ENCODE measurements at regions not wholly inside any gene's neighbourhood (a gene's known extent, or its start where the extent isn't known, plus 50 kb on each side); places are given as distances from the start of the nearest gene placed in this dataset.

DNA sequence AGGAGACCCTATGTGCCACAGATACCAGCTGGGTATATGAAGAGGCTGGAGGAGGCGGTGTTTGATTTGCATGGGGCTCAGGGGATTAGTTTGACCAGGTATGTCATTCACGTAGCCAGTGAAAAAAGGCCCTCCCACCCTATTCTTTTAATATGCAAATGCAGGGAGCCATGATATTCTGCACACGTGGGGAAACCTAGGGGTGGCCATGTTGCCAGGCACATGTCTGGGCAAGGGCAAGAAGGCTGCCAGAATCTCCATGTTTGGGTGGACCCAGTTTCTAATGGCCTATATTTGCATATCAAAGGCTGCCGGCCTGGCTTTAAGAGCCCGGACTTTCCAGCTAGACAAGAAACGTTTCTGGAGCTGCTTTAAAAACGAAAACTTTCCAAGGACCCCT lies 60.4 kb downstream of the SOX4 start:
- CTCF ChIA-PET, result no interaction called here

GRCh38 chr6:21654361-21654760 lies 60.8 kb downstream of the SOX4 start:
- peaks cover 9% of the 10 kb centered on the region for H3K27me3 Mint-ChIP-seq
- Histone ChIP-seq H3K4me3 (ENCODE audit: control extremely low read depth in 1 of 5, extremely low read depth in 1 of 5, insufficient read depth in 1 of 5, low read depth in 2 of 5, low read length in 4 of 5) (no peak overlapping the region), H3K27me3 (replicated peaks in 1 of 4; ENCODE audit: control extremely low read depth in 1 of 4, control insufficient read depth in 3 of 4, insufficient read depth in 4 of 4, low read length in 3 of 4) (no peaks in the 10 kb centered on the region), H3K27ac (ENCODE audit: low read length in 2 of 2) (no peak overlapping the region), H3K36me3 (replicated peaks in 1 of 2; ENCODE audit: control extremely low read depth in 1 of 2, control insufficient read depth in 1 of 2, extremely low read depth in 1 of 2, insufficient read depth in 2 of 2, low read length in 1 of 2) (no peaks in the 10 kb centered on the region), H3K4me1 (ENCODE audit: control insufficient read depth in 2 of 2, insufficient read depth in 2 of 2, low read length in 2 of 2) (no peaks in the 10 kb centered on the region), H3K4me2 (replicated peaks; ENCODE audit: low read depth, low read length, poor library complexity, severe bottlenecking) (no peak overlapping the region), H3K9ac (ENCODE audit: low read length) (no peak overlapping the region), H4K20me1 (ENCODE audit: control insufficient read depth, insufficient read depth, low read length, poor library complexity, severe bottlenecking) (no peaks in the 10 kb centered on the region), H3K79me2 (ENCODE audit: control insufficient read depth, insufficient read depth, low read length) (no peaks in the 10 kb centered on the region), H2AFZ (ENCODE audit: insufficient read depth, low read depth, low read length, poor library complexity, severe bottlenecking) (no peak overlapping the region), H3K9me3 (ENCODE audit: control extremely low read depth in 1 of 3, control insufficient read depth in 2 of 3, insufficient read depth in 1 of 3, low read length in 2 of 3) (peaks cover 0 to 11% (median 2%) of the 10 kb centered on the region in 3 donors)
- CTCF ChIA-PET, result no interaction called here
- intact Hi-C loops (cut with micrococcal nuclease), result no loop called here
- H3K27ac Mint-ChIP-seq, result no peak overlapping the region
- peaks cover 2% of the 10 kb centered on the region for H3K9me3 Mint-ChIP-seq (ENCODE audit: insufficient read depth)
- no peaks in the 10 kb centered on the region for H3K4me1 Mint-ChIP-seq
- ATAC-seq (ENCODE audit: low read depth), result no peak
- POLR2A ChIA-PET, result no interaction called here
- no peak for TF ChIP-seq EZH2 (IDR thresholded peaks at IDR 0.05; ENCODE audit: borderline replicate concordance, insufficient read depth, low read depth, low read length, poor library complexity, severe bottlenecking)
- TF ChIP-seq, protein P1, sequence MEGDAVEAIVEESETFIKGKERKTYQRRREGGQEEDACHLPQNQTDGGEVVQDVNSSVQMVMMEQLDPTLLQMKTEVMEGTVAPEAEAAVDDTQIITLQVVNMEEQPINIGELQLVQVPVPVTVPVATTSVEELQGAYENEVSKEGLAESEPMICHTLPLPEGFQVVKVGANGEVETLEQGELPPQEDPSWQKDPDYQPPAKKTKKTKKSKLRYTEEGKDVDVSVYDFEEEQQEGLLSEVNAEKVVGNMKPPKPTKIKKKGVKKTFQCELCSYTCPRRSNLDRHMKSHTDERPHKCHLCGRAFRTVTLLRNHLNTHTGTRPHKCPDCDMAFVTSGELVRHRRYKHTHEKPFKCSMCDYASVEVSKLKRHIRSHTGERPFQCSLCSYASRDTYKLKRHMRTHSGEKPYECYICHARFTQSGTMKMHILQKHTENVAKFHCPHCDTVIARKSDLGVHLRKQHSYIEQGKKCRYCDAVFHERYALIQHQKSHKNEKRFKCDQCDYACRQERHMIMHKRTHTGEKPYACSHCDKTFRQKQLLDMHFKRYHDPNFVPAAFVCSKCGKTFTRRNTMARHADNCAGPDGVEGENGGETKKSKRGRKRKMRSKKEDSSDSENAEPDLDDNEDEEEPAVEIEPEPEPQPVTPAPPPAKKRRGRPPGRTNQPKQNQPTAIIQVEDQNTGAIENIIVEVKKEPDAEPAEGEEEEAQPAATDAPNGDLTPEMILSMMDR (IDR thresholded peaks at IDR 0.05), result no peak
- 96% methylated on average over 2 of the region's 2 CpGs for WGBS (ENCODE audit: insufficient coverage)
- H3K4me3 Mint-ChIP-seq, result no peak overlapping the region
- DNase-seq, result no peak

More for the DNA sequence above, 60.4 kb downstream of the SOX4 start:
- Mint-ChIP-seq H3K9me3 (ENCODE audit: insufficient read depth) (peaks cover 2% of the 10 kb centered on the region), H3K27me3 (peaks cover 9% of the 10 kb centered on the region), H3K27ac (no peak overlapping the region), H3K4me3 (no peak overlapping the region), H3K4me1 (no peaks in the 10 kb centered on the region)
- no peaks in the 10 kb centered on the region for H3K36me3 ChIP-seq (replicated peaks in 1 of 2; ENCODE audit: control extremely low read depth in 1 of 2, control insufficient read depth in 1 of 2, extremely low read depth in 1 of 2, insufficient read depth in 2 of 2, low read length in 1 of 2)
- DNase-seq, result no peak
- no peak overlapping the region for H3K4me2 ChIP-seq (replicated peaks; ENCODE audit: low read depth, low read length, poor library complexity, severe bottlenecking)
- peaks cover 0 to under 1% of the 10 kb centered on the region in 2 donors for H3K4me1 ChIP-seq (ENCODE audit: control insufficient read depth in 2 of 2, insufficient read depth in 2 of 2, low read length in 2 of 2)
- 82% methylated on average over 6 of the region's 7 CpGs for WGBS (ENCODE audit: insufficient coverage)
- no peaks in the 10 kb centered on the region for H3K79me2 ChIP-seq (ENCODE audit: control insufficient read depth, insufficient read depth, low read length)
- TF ChIP-seq EZH2 (IDR thresholded peaks at IDR 0.05; ENCODE audit: borderline replicate concordance, insufficient read depth, low read depth, low read length, poor library complexity, severe bottlenecking), result no peak
- TF ChIP-seq, protein P1 (IDR thresholded peaks at IDR 0.05), result no peak
- H3K4me3 ChIP-seq (ENCODE audit: control extremely low read depth in 1 of 5, extremely low read depth in 1 of 5, insufficient read depth in 1 of 5, low read depth in 2 of 5, low read length in 4 of 5), result no peak overlapping the region
- POLR2A ChIA-PET, result no interaction called here
- intact Hi-C loops (cut with micrococcal nuclease), result no loop called here
- no peak for ATAC-seq (ENCODE audit: low read depth)
- no peaks in the 10 kb centered on the region for H4K20me1 ChIP-seq (ENCODE audit: control insufficient read depth, insufficient read depth, low read length, poor library complexity, severe bottlenecking)
- no peak overlapping the region for H2AFZ ChIP-seq (ENCODE audit: insufficient read depth, low read depth, low read length, poor library complexity, severe bottlenecking)
- no peaks in the 10 kb centered on the region for H3K27me3 ChIP-seq (replicated peaks in 1 of 4; ENCODE audit: control extremely low read depth in 1 of 4, control insufficient read depth in 3 of 4, insufficient read depth in 4 of 4, low read length in 3 of 4)
- no peak overlapping the region for H3K9ac ChIP-seq (ENCODE audit: low read length)
- no peak overlapping the region for H3K27ac ChIP-seq (ENCODE audit: low read length in 2 of 2)
- peaks cover 0 to 11% (median 2%) of the 10 kb centered on the region in 3 donors for H3K9me3 ChIP-seq (ENCODE audit: control extremely low read depth in 1 of 3, control insufficient read depth in 2 of 3, insufficient read depth in 1 of 3, low read length in 2 of 3)

Data from B cell (primary cell).